GM18499 (cell line): ENCODE measurements at regions not wholly inside any gene's neighbourhood (a gene's known extent, or its start where the extent isn't known, plus 50 kb on each side); places are given as distances from the start of the nearest gene placed in this dataset.

Source experiments
- ATAC-seq: cut with Tn5 transposase; IDR thresholded peaks from one replicate; pipeline ENCODE4 v1.9.1; 2021; ENCODE audit warnings: moderate number of reproducible peaks; ENCODE audit not compliant: insufficient read depth, unreplicated experiment

GRCh38 chr13:33727297-33728083, 90.5 kb upstream of the RFC3 start:
- ATAC-seq: no peak

DNA sequence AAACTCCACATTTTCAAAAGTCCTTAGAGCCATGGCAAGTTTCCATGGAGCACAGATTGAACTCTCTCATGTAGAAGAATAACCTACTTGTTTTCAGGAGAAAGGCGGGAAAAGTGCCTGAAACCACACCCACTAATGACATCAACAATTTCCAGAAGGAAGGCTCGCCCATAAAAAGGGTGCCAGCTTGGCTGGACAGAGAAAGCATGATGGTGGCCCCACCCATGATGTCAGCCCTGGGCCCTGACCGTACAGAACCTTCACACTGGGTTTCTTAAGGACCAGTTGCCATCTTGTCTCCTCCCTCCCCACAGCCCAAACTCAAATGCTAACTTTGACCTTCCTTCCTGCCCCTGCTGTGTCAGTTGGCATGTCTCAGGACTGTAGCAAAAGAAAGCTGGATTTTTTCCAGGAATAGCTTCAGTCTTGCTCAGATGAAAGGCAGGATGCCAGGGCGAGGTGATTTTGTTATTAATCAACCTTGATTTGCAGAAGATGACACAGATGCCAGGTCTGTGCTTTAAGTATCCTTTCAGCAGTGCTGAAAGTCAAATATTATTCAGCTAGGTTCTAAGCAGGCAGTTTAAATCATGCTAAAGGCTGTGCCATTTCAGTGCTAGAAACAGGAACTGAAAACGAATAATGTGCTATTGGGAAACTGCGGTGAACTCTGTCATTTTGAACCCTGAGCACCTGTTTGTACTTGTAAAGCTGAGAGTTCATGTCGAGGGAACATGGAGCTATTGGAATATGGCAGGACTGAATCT, 89.5 kb upstream of the RFC3 start:
- peak; percentile 84 for ATAC-seq

DNA sequence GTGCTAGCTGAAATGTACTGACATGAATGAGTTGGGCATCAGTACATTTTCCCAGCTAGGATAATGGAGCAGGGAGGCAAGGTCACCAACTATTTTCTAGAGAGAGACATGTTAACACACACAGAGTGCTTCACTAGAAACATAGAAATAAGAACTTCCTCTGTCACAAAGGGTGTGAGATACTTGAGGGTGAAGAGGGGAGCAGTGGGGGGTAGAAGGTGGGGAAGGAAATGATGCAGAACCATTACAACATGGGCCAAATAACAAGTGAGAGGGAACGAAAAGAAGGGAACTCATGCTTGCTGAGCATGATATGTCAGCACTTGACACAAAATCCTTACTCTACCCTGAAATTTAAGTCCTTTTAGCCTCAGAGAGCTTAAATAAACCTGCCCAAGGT, 87.8 kb upstream of the RFC3 start:
- no peak for ATAC-seq

- ATAC-seq: no peak
Observed at GRCh38 chr13:33730619-33731018, 87.3 kb upstream of the RFC3 start.

DNA sequence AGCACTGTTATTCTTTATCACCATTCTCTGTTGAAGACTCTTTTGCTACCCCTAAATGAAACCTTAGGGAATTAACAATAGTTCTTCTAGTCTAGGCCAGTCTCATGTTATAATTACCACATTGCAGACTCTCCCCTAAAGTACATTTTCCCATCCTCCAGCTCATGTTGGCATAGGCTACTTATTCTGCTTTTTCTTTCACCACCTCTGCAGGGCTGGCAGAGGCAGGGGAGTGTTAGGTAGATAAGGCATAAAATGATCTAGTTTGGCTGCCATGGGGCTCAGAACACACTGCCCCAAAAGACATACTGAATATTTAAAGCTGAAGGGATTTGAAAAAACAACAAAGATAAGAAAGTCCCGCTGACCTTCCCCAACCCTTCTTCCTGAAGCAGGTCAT, 82.7 kb upstream of the RFC3 start:
- no peak for ATAC-seq

GRCh38 chr13:33739254-33739653, 78.7 kb upstream of the RFC3 start:
- no peak for ATAC-seq

DNA sequence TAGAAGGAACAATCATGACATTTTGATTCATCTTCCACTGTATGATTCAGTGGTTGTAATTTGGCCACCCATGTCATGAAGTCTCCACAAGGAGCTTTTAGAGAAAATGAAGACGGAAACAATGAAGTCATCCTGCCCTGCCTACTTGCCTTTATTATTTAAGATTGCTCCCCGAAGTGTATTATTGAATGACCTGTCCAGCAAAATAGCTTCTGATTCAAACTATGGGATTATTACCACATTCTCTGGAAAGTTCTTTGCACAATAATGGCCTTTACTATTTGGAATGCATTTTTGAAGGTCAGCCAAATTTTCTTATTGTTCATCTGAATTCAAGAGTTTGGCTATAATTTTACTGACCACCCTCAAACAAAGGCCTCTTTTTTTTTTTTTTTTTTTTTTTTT, 77.8 kb upstream of the RFC3 start:
- ATAC-seq: no peak

GRCh38 chr13:33742321-33742720, 75.6 kb upstream of the RFC3 start:
- ATAC-seq: no peak

DNA sequence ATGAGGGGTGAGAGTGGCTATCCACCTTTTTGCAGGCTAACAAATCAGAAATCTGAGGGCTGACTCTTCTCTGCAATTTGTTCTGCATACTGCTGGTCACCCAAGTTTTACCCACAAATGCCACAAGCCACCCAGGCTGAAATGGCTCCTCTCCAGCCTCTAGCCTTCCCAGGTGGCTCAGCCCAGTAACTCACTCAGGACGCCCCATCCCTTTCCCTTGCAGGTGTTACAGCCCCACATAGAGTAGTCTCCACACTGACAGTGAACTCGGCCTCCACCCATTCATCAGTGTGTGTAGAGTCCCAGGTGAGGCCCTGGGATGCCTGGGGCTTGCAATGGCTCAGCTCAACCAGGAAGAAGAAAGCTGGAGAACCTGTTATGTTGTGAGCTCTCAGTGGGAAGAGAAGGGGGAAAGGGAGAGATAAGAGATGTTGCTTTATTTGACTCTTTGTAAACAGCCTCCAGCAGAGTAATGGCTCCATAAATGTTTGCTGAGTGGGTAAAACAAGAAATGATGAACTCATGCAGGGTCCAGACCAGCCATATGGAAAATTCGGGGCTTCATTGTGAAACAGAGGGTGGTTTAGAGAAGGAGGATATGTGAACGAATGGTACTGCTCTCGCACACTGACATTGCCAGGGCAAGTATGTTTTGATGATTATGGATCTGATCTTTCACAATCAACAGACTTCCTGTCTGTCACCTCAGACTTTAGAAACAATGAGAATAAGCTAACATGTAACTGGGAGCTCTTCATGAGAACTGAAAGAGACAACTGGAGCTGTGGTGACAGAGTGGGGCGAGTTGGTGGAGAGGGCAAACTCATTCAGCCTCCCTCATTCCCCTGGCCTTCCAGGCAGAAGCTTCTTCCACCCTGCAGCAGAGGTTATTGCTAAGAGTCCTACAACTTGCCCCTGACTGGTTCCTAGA, 74.2 kb upstream of the RFC3 start:
- peak; percentile 50 for ATAC-seq

- no peak for ATAC-seq
Observed at GRCh38 chr13:33744589-33745369, 73.2 kb upstream of the RFC3 start.

- peak; percentile 48 for ATAC-seq
Observed at GRCh38 chr13:33745370-33746324, 72.3 kb upstream of the RFC3 start.

- no peak for ATAC-seq
Observed at GRCh38 chr13:33746867-33747266, 71.1 kb upstream of the RFC3 start.

DNA sequence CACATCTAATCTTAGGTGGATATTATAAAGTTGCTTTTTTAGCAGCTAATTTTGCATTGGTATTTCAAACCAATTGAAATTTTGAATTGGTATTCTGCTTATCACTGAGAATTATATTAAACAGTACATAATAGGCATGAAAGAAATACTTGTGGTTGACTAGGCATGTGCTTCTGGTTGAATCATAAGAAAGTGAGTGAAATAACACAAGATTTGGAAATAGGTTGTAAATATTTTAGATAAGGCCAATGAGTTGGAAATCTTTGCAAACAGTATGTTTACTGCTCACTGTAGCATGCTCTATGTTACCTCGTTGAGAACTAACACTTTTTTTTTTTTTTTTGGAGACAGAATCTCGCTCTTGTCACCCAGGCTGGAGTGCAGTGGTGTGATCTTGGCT, 66.8 kb upstream of the RFC3 start:
- ATAC-seq: no peak

DNA sequence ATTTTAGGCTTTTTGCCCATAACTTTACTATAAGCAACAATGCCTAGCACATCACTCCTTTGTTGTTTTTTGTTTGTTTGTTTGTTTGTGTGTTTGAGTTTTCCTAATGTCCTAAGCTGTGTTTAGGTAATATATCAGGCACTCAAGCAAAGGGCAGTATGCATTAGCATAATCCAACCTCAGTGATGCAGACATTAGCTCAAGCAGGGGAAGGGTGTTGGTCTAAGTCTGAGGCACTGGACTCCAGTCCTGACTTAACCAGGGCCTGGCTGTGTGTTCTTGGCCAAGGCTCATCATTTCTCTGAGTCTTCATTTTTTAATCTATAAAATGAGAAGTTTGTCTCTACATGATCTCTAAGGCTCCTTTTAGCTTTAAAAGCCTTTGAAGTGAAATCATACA, 65.9 kb upstream of the RFC3 start:
- ATAC-seq: no peak

DNA sequence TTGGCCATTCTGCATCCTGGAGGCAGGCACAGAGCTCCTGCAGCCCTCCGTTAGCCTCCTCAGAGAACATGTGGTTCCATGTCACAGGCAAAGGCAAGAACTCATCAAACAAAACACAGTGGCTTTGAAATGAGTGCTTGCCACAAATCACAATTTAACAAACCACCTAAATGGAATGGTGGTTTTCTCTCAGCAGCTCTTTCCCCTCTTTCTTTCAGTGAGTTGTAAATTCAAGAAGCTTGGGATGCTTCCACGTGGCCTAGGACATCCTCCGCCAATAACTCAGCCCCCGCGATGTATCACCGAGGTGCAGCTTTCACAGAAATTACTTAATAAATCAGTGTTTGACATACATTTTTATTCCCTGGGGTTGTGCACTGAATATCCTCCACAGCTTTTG, 65.4 kb upstream of the RFC3 start:
- ATAC-seq: no peak

DNA sequence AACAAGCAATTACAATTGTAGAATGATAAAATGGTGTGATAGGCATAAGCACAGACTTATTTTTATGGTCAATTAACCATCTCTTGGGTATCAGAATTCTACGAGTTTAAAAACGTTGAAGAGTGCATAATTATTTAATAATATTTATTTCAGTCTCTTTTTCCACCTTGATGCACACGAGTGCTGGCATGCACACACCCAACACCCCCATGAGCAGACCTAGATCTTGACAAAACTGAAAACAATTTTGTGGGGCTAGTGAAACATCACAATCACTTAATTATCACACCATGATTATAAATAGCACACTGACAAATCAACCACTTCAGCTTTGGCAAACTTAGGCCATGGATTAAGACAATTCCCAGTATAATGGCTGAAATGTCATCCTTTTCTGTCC, 61.0 kb upstream of the RFC3 start:
- ATAC-seq: no peak

DNA sequence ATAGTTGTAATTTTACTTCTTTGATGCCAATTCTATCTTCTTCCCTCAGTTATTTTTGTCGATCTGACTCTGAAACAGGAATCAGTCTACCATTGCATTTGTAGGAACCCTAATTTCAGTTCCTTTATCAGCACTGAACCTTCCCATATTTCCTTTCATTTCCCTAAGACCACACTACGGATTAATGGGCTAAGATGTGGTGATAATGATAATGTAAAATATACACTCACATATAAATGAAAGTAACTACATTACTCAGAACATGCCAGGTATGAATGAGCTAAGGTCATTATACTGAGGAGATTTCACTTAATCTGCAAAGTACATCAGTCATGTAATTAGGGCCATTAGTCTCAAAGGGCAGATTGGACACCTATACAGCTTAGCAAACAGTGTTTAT, 60.2 kb upstream of the RFC3 start:
- peak; percentile 66 for ATAC-seq

DNA sequence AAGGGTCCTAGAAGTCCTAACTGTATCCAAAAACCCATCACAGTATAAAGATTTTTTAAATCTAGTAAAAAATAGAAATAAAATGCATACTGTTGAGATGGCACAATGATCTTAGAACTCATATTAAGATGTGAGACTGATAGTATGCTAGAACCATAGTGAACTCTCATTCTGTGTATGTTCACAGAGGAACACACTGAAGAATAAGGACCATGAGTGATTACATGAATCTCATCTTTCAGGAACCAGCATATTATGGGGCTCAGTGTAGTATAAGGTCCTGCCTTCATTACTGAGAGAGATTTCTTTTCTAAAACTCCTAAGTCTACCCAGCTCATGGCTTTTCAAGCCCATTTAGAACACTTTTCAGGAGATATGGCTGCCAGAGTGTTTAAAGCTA, 59.8 kb upstream of the RFC3 start:
- ATAC-seq: peak; percentile 45

GRCh38 chr13:33761740-33762139, 56.2 kb upstream of the RFC3 start:
- no peak for ATAC-seq
